GM18870 (cell line): ENCODE measurements at regions not wholly inside any gene's neighbourhood (a gene's known extent, or its start where the extent isn't known, plus 50 kb on each side); places are given as distances from the start of the nearest gene placed in this dataset.
"Not testable (repeated sequence)": the region's sequence is repeated elsewhere in the genome, so short reads cannot be mapped to it uniquely, and the experiment has no call there.

Experiments
- ATAC-seq: cut with Tn5 transposase; IDR thresholded peaks from one replicate; pipeline ENCODE4 v1.9.1; 2021; ENCODE audit warnings: moderate library complexity; ENCODE audit not compliant: unreplicated experiment

DNA sequence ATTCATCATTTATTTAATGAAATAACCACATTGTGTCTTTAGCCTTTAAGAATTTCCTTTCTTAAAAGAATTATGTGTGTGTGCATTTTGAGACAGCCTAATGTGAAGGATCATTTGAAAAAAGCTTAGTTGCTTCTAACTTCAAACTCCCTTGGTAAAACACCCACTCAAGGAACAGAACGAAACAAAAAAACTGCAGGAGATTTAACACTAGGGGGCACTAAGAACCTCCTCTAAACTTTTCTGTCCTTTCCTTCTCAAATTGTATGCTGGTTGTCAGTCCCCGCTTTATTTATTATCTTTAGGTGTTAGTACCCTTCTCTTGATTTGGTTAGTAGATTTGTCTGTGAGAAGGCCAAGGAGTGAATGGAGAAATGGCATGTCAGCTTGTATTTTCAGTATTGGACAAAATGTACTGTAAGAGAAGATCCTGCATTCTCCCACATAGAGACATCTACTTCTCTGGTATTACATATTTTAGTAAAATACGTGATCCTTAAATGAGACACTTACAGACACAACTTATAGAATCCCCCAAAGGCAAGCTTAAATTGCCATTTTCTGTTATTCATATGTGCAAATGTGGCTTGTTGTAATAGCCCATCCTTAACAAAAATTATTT is 229.7 kb downstream of the MRPS30 start:
- no peak for ATAC-seq

DNA sequence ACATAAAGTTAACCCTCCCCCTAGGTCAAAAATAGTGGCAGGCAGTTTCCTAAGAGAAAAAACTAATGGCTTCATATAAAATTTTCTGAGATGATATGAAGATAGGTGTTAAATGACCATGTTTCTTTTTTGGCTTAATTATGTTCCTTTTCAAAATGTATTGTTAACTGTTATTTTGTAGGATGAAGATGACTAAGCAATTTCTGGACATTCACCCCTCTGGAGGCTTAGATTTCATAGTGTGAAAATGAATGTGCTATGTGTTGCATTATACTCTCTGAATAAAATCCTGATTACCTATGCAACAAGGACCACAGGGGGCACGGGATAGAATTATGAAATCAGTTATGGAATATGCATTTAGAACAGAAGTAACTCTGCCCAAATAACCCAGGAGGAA is 233.5 kb downstream of the MRPS30 start:
- ATAC-seq, result no peak

DNA sequence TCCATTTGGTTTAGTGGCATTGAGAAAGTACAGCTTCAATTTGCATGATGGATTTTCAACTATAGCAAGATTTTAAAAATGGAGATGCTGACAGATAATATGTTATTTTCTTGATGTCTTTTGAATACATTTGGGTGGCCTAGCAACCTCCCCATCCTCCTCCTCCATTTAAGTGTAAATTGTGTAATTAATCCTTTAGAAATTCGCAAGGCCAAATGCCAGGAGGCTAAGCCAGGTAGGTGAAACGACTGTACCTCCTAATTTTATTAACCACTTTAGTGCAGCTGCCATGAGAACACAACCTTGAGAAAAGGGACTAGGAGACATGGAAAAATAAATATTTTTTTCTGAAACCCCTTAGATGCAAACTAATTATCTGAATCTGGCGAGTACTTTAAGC is 248.8 kb downstream of the MRPS30 start:
- ATAC-seq, result no peak

DNA sequence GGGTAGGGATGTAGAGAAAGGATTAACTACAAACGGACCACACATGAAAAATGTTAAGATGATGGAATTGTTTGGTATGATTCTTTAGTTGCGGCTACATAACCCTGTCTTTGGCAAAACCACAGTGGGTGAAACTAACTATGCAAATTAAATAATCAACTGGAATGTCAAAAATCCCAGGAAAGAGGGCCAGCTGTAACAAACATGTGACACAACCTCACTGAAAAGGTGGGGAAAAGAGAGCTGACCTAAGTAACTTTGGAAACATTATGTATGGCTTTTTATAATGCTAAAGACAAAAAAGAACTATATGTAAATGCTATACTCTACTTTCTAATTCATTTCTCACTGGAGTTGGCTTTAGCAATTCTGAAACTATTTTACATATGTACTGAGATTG is 252.0 kb downstream of the MRPS30 start:
- ATAC-seq, result no peak

GRCh38 chr5:45062044-45062443 is 253.3 kb downstream of the MRPS30 start:
- no peak for ATAC-seq

- ATAC-seq, result no peak
These were observed 272.3 kb downstream of the MRPS30 start for GRCh38 chr5:45081082-45081481.

- no peak for ATAC-seq
These were observed 281.1 kb downstream of the MRPS30 start for GRCh38 chr5:45089870-45090269.

- ATAC-seq, result no peak
These were observed 284.6 kb downstream of the MRPS30 start for GRCh38 chr5:45093377-45093776.

DNA sequence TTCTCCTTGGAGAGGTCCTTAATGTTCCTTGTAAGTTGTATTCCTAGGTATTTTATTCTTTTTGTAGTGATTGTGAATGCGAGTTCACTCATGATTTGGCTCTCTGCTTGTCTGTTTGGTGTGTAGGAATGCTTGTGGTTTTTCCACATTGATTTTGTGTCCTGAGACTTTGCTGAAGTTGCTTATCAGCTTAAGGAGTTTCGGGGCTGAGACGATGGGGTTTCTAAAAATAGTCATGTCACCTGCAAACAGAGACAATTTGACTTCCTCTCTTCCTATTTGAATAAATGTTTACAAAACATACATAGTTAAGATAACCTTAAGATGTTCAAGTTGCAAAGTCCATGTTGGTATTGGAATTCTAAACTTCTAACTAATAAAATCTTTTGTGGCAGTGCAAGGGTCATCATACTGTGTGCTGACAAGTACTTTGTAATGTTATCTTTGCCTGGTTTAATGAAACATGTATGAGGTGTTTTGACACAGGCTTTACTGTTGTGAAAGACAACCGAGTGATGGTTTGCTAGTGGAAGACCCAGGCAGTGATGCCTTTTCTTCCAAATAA is 286.2 kb downstream of the MRPS30 start:
- ATAC-seq, result no peak

- ATAC-seq, result no peak
These were observed 289.7 kb downstream of the MRPS30 start for GRCh38 chr5:45098483-45098882.

DNA sequence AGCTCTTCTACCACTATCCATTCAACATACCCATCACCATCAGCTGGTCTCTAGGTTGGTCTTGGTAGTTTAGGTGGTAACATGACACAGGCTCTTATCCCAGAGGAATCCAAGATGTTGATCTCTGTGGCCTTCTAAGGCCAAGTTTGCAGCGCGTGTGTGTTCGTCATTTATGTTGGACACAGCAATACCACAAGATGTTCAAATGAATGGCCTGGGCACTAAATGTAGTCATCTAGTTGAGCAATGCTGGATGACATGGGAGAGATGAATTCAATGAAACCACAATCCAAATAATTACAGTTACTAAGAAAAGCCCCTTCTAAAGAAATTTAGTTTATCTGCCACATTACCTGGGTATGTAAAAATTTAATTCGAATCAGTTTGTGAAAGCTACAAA is 292.4 kb downstream of the MRPS30 start:
- no peak for ATAC-seq

DNA sequence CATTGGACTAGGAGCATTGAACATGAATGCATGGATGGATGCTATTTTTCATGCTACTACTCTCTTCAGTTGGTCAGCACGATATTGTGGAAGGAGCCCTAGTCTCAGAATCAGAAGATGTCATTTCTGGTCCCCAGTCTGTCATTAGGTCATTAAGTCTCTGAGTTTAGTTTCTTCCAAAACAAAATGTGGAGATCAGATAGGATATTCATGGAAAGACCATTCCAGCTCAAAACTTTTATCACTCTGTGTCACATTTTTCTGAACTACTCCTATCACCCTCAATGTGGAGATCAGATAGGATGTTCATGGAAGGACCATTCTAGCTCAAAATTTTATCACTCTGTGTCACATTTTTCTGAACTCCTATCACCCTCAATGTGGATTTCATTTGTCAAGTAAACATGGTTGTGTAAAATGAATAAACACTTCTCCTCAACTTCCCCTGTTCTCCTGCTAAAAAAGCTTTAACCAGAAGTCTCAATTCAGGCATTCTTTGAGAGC is 296.8 kb downstream of the MRPS30 start:
- no peak for ATAC-seq

DNA sequence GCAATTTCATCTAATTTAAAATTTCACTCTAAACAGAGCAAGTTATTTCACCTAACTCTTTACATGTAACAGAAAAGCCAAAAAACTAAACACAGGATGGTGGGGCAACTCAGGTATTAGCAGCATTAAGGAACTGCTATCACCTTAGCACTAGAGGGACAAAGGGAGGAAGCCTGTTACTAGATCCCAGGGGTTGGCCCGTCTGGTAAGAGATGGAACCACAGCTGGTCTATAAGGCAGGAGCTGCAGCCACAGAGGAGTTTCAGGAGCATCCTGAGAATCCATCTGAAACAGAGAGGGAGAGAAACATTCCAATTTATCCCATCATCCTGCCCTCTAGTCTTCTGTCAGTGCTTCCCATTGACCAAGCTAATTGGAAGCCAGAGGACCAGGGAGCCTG is 300.3 kb downstream of the MRPS30 start:
- no peak for ATAC-seq

DNA sequence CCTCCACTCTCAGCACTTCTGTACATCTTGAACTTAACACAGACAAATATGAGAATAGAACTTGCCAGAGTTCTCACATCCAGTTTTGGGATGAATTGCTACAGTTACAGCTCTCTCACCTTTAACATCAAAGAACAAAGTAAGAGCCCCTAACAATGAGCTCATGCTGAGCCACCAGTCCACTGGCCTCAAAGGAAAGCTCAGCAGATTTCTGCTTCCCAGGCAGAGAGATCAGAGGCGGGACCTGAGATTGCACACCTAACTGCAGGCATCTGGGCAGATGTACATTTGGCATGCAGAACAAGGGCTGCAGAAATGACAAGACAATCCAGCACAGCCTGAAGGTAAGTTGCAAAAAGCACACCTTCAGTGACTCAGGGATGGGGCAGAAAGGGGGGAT is 300.9 kb downstream of the MRPS30 start:
- ATAC-seq, result no peak

- ATAC-seq, result no peak
These were observed 301.7 kb downstream of the MRPS30 start for GRCh38 chr5:45110399-45110798.

GRCh38 chr5:45113726-45114125 is 305.0 kb downstream of the MRPS30 start:
- no peak for ATAC-seq

- no peak for ATAC-seq
These were observed 324.2 kb downstream of the MRPS30 start for GRCh38 chr5:45132972-45133371.

- no peak for ATAC-seq
These were observed 354.2 kb downstream of the MRPS30 start for GRCh38 chr5:45162974-45163373.

- ATAC-seq, result no peak
These were observed 362.8 kb downstream of the MRPS30 start for GRCh38 chr5:45171563-45171962.

GRCh38 chr5:45172634-45173033 is 363.9 kb downstream of the MRPS30 start:
- ATAC-seq, result not testable (repeated sequence)

GRCh38 chr5:45179686-45180085 is 370.9 kb downstream of the MRPS30 start:
- no peak for ATAC-seq

- no peak for ATAC-seq
These were observed 380.3 kb downstream of the MRPS30 start for GRCh38 chr5:45189042-45189441.

- ATAC-seq, result no peak
These were observed 380.7 kb downstream of the MRPS30 start for GRCh38 chr5:45189481-45189880.
